ENCODE measurements at regions not wholly inside any gene's neighbourhood (a gene's known extent, or its start where the extent isn't known, plus 50 kb on each side); places are given as distances from the start of the nearest gene placed in this dataset.
"Not testable (repeated sequence)": the region's sequence is repeated elsewhere in the genome, so short reads cannot be mapped to it uniquely, and the experiment has no call there.

DNA sequence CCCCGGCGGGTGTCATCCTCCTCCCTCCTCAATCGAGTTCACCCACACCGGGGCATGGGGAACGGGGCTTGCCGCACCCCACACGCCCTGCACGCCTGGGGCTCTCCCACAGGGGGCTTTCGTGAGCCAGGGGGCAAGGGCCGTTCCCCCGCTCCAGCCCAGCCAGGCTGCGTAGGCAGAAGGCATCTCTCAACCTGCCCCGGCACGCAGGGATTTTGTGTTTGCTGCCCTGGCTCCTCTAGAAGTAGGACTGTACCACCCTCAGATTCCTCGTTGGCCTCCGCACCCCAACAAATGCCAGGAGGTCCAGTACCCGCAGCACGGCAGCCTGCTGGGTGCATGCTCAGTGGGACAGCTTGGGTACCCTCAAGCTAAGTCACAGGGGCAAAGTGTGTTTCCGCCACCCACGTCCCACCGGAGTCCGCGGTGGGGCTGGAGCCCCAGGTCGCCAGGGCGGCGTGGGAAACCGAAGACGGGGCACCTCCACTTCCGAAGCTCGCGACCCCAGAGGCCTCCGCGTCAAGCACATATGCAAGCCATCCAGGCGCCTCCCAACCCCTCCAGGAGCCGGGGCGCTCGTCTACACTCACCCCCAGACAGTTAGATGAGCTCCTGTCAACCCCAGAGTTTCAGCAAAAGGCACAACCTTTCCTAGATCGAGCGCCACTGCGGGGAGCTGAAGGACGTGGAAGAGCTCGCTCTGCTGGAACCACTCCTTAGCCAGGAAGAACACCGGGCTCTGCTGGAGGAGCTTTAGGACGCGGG, 1495.7 kb upstream of the DEFB115 start:
- DNase-seq; in situ Hi-C loops (cut with HindIII; ENCODE audit: low pct_ligation_motif_present, low pct_unique_long_range_greater_than_20kb, low sequenced_read_pairs): not testable (repeated sequence)

DNA sequence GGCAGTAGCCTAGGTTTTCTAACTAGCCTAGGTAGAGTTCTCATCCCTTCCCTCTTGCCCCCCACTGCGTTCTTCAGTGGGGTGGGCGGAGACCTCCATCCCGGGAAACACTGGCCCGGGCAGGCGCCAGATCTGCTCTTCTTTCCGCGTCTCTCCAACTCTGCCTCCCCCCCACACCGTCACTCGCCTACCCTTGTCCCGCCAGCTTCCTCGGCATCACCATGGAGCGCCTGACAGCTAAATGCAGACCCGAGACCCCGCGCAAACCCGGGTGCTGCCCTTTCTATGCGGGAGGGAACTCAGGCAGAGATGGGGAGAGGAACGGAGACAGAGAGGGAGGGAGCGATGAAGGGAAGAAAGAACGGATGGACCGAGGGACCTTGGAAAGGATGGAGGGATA, 1494.8 kb upstream of the DEFB115 start:
- no peak for DNase-seq
- in situ Hi-C loops (cut with HindIII; ENCODE audit: low pct_ligation_motif_present, low pct_unique_long_range_greater_than_20kb, low sequenced_read_pairs): no loop called here

DNA sequence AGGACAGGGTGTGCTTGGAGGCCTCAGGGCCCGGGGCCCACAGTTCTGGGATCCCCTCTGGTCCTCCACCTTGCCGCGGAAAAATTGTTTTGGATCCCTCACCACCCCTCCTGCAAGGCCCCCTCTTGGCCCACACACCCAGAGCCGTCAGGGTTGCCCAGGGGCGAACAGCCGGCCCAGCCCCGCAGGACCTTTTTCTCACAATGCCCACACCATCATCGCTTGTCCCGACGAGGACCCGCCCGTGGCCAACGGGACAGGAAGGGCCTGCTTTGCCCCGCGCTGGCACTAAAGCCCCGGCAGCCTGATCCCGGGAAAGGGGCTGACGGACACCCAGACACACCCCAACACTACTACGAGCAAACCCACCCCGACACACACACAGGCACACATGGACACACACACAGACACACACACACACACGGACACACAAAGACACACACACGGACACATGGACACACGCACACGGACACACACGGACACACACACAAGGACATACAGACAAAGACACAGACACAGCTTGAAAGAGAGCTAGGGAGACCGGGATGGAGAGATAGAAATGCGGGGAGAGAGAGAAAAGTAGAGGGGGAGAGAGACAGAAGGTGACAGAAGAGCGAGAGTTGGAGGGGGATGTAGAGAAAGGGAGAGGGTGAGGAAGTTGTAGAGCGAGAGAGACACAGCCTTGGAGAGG, 1493.5 kb upstream of the DEFB115 start:
- in situ Hi-C loops (cut with HindIII; ENCODE audit: low pct_ligation_motif_present, low pct_unique_long_range_greater_than_20kb, low sequenced_read_pairs): no loop called here
- no peak for DNase-seq

DNA sequence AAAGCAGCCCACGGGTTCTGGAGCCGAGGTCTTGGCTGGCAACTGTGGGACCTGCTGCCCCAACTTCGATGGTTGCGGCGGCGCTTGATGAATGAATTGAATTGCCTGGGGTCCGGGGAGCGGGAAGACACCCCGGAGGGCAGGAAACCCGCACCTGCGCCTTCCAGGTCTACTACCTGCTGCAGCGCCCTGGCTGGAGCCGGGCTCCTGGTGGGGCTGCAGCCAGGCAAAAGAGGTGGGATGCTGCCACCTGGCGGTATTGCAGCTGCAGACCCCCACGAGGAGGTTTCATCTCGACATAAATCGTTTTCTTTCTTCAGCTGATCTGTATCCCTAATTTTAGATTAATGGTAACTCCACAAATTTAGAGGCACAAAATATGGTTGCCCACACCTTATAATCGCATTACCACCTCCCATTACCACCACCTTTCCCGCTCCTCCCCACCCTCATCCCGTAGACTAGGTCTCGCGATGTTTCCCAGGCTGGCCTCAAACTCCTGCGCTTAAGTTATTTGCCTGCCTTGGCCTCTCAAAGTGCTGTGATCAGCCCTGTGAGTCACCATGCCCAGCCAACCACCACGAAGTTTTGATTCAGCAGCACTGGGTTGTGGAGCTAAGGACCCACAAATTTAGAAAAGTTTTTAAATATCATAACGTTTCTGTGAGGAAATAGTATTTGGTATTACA, 1492.4 kb upstream of the DEFB115 start:
- in situ Hi-C loops (cut with HindIII; ENCODE audit: low pct_ligation_motif_present, low pct_unique_long_range_greater_than_20kb, low sequenced_read_pairs): not testable (repeated sequence)
- DNase-seq: peak; percentile 32

DNA sequence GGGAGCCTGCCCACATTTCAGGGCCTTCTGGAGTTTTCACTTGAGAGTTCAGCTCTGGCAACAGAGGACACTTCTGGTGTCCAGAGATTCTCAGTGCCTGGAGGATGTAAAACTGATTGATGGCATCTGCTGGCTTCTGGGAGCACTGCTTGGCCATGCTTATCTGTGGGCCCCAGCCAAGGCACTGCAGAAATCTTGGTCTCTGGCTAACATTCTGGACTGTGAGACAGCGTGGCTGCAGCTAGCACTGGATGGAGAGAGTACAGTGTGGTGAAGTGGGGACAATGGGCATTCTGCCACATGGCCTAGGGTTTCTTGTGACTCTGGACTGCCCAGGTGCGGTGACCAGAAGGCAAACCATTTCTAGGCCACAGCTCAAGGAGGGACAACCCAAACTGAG, 1479.4 kb upstream of the DEFB115 start:
- in situ Hi-C loops (cut with HindIII; ENCODE audit: low pct_ligation_motif_present, low pct_unique_long_range_greater_than_20kb, low sequenced_read_pairs): not testable (repeated sequence)

DNA sequence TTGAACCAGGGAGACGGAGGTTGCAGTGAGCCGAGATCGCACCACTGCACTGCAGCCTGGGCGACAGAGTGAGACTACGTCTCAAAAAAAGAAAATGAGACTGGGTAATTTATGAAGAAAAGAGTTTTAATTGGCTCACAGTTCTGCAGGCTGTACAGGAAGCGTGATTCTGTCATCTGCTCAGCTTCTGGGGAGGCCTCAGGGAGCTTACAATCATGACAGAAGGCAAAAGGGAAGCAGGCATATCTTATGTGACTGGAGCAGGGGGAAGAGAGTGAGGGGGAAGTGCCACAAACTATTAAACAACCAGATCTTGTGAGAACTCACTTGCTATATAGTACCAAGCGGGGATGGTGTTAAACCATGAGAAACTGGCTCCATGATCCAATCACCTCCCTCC, 1476.2 kb upstream of the DEFB115 start:
- DNase-seq; in situ Hi-C loops (cut with HindIII; ENCODE audit: low pct_ligation_motif_present, low pct_unique_long_range_greater_than_20kb, low sequenced_read_pairs): not testable (repeated sequence)

More for the DNA sequence above, 1479.4 kb upstream of the DEFB115 start:
- not testable (repeated sequence) for DNase-seq

DNA sequence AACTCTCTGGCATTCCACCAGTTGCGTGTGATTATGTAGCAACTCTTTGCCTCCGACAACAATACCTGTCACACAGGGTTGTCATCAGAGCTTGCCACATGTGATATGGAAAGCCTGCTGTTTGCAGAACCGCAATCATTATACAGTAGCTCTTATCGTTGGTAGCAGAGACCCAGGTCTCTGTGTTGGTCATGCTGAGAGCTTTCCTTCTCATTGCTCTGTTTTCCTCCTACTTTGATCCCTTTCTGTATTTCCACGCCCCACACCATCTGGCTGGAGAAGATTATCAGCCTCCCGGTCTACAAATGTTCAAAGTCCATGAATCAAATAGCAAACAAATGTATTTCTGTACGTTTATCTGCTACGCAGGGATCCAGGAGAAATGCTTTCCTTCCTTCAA, 1475.6 kb upstream of the DEFB115 start:
- DNase-seq; in situ Hi-C loops (cut with HindIII; ENCODE audit: low pct_ligation_motif_present, low pct_unique_long_range_greater_than_20kb, low sequenced_read_pairs): not testable (repeated sequence)

DNA sequence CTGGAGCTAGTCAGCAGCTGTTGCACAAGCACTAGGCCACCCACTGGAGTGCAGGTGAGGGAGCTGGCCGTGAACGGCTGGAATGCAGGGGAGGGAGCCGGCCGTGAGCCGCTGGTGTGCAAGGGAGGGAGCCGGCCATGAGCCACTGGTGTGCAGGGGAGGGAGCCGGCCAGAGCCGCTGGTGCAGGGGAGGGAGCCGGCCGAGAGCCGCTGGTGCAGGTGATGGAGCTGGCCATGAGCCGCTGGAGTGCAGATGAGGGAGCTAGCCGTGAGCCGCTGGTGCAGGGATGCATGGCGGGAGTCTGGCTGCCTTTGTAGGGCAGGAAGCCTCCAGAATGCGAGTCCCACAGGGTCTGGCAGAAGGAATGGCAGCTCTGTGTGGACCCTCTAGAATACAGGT, 1470.0 kb upstream of the DEFB115 start:
- DNase-seq; in situ Hi-C loops (cut with HindIII; ENCODE audit: low pct_ligation_motif_present, low pct_unique_long_range_greater_than_20kb, low sequenced_read_pairs): not testable (repeated sequence)

DNA sequence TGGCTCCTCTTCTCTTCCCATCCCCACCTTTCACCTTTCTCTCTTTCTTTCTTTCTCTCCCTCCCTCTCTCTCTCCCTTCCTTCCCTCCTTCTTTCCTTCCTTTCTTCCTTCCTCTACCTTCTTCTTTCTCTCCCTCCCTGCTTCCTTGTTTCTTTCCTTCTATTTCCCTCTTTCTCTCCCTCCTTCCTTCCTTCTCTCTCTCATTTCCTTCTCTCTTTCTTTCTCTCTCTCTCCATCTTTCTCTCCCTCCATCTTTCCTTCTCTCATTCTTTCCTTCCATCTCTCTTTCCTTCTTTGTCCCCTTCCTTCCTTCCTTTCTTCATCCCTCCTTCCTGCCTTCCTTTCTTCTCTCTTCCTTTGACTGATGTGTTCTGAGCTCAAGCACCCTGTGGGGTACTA, 1467.0 kb upstream of the DEFB115 start:
- DNase-seq: no peak
- in situ Hi-C loops (cut with HindIII; ENCODE audit: low pct_ligation_motif_present, low pct_unique_long_range_greater_than_20kb, low sequenced_read_pairs): no loop called here

DNA sequence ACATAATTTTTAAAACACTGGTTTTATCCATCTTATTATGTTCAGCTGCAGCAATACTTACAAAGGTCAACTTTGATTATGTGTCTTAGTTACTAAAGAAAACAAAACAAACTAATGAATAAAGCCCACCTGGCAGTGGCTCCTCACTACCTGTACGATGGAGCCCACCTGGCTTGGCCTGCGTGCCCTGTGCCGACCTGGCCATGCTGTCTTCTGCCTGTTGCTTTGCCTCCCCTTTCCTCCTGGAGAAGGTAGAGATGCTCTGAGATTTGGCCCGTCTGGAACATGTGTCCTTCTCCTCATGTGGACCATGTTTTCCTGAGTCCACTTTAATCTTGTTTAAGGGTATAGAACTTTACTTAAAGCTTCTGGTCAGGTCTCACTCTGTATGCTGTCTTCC, 1426.0 kb upstream of the DEFB115 start:
- in situ Hi-C loops (cut with HindIII; ENCODE audit: low pct_ligation_motif_present, low pct_unique_long_range_greater_than_20kb, low sequenced_read_pairs); DNase-seq: not testable (repeated sequence)

DNA sequence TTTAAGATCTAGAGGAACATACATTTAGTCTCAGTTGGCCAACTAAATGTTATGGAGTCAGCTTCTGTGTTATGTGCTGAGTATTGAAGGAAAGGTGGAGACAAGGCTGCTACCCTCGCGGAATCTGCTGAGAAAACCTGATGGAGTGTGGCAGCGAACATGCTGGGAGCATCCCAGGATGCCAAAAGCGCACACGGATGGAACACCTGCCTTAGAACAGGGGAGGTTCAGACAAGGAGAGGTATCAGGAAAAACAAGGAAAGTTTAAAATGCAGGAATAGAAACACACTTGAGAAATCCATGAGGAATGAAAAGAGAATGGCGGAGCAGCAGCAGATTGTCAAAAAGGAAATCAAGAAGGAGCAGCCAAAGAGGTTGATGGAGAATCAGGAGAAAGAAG, 1389.5 kb upstream of the DEFB115 start:
- in situ Hi-C loops (cut with HindIII; ENCODE audit: low pct_ligation_motif_present, low pct_unique_long_range_greater_than_20kb, low sequenced_read_pairs); DNase-seq: not testable (repeated sequence)

DNA sequence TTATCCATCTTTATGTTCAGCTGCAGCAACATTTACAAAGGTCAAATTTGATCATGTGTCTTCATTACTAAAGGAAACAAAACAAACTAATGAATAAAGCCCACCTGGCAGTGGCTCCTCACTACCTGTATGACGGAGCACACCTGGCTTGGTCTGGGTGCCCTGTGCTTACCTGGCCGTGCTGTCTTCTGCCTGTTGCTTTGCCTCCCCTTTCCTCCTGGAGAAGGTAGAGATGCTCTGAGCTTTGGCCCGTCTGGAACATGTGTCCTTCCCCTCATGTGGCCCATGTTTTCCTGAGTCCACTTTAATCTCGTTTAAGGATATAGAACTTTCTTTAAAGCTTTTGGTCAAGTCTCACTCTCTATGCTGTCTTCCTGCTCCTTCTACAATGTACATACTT, 1388.8 kb upstream of the DEFB115 start:
- in situ Hi-C loops (cut with HindIII; ENCODE audit: low pct_ligation_motif_present, low pct_unique_long_range_greater_than_20kb, low sequenced_read_pairs); DNase-seq: not testable (repeated sequence)

DNA sequence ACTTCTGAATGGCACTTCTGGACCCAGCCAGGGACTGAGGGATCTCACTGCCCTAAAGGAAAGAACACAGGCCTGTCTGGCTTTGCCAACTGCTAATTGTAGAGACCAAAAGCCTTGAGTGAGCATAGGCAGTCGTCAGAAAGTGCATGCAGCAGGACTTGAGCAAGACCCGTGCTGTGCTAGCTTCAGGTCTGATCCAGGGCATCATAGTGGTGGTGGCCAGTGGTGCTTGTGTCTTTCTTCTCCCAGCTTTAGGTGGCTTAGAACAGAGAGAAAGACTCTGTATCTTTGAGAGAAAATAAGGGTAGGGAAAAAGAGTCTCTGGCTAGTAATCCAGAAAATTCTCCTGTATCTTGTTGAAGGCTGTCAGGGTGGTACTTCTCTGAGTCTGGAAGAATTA, 1385.6 kb upstream of the DEFB115 start:
- in situ Hi-C loops (cut with HindIII; ENCODE audit: low pct_ligation_motif_present, low pct_unique_long_range_greater_than_20kb, low sequenced_read_pairs); DNase-seq: not testable (repeated sequence)

DNA sequence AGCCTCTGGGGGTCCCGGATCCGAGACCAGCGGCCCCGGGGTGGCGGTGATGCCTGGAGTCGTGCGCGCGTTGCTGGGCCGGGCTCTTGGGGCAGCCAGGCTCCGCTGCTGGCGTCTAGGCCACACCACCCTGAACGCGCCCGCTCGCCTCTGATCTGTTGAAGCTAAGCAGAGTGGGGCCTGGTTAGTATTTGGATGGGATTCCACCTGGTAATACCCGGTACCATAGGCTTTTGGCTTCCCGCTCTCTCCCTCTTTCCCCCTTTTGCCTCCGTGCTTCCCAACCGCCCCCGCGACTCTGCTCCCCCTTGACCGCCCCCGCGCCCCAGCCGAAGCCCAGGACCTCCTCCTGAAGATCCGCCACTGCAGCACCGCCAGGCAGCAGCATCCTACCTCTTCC, 1383.5 kb upstream of the DEFB115 start:
- in situ Hi-C loops (cut with HindIII; ENCODE audit: low pct_ligation_motif_present, low pct_unique_long_range_greater_than_20kb, low sequenced_read_pairs): no loop called here
- DNase-seq: no peak

DNA sequence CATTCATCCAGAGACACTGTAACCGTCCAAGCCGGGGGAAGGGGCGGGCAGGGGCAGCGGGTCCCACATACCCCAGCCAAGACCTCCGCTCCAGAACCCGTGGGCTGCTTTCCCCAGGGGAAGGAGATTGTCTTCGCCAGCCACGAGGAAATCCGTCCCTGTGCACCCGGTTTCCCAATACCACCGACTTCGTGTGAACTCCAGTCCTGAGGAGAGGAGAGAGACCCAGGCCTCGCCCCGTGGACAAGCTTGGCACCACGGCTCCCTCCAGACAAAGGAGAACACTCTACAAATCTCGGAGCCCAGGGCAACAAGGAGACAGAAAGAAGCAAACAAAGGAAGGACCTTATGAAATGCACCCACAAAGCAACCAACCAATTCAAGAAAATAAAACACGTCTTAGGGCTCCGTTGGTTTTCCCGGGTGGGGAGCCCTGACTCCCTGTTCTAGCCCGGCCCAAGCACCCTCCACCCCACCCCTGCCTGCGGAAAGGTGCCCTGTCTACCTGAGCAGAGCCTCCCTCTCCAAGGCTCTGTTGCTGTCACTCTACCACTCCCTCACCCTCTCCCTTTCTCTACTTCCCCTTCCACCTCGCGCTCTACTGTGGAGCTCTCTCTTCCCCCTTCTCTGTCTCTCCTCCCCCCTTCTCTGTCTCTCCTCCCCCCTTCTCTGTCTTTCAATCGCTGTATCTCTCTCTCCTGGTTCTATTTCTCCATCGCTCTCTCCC, 1382.8 kb upstream of the DEFB115 start:
- DNase-seq: no peak
- in situ Hi-C loops (cut with HindIII; ENCODE audit: low pct_ligation_motif_present, low pct_unique_long_range_greater_than_20kb, low sequenced_read_pairs): no loop called here

DNA sequence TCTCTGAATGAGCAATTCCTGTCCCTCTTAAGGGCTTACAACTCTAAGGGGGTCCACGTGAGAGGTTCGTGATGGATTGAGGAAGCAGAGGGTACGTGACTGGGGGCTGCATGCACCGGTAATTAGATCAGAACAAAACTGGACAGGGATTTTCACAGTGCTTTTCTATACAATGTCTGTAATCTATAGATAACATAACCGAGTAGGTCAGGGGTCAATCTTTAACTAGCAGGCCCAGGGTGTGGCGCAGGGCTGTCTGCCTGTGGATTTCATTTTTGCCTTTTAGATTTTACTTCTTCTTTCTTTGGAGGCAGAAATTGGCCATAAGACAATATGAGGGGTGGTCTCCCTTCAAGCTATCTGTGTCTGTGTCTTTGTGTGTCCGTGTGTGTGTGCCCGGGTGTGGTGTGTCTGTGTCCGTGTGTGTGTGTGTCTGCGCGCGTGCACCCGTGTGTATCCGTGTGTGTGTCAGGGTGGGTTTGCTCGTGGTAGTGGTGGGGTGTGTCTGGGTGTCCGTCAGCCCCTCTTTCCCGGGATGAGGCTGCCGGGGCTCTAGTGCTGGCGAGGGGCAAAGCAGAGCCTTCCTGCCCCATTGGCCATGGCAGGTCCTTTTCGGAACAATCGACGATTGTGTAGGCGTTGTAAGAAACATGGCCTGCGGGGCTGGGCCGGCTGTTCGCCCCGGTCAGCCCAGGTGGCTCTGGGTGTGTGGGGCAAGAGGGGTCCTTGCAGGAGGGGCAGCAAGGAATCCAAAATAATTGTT, 1382.0 kb upstream of the DEFB115 start:
- DNase-seq; in situ Hi-C loops (cut with HindIII; ENCODE audit: low pct_ligation_motif_present, low pct_unique_long_range_greater_than_20kb, low sequenced_read_pairs): not testable (repeated sequence)

DNA sequence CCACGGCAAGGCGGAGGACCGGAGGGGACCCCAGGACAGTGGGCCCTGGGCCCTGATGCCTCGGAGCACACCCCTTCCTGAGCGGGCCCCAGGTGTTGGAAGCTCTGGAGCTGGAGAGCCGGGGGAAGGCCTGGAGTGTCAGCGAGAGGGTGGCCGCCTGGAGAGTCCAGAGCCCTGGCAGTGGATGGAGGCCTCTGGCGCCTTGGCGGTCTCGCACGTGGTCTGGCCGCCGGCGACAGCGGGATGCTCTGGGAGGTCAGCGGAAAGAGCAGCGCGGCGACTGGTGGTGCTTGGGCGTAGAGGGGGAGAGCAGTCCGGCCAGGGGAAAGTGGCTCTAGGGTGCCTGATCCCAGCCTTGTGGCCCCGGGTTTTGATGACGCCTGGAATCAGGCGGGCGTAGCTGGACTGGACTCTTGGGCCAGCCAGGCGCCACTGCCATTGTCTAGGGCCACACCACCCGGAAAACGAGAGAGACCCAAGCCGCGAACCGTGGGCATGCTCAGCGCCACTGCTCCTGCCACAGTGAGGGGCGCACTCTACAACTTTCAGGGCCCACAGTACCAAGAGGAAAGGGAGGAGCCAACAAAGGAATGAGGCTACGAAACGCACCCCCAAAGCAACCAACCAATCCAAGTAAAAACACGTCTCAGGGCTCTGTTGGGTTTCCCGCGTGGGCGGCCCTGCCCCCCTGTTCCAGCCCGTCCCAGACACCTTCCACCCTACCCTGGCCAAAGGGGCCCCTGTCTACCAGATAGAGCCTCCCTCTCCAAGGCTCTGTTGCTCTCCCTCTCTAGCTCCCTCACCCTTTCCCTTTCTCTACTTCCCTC, 1381.2 kb upstream of the DEFB115 start:
- in situ Hi-C loops (cut with HindIII; ENCODE audit: low pct_ligation_motif_present, low pct_unique_long_range_greater_than_20kb, low sequenced_read_pairs); DNase-seq: not testable (repeated sequence)
